ENCODE measurements at regions not wholly inside any gene's neighbourhood (a gene's known extent, or its start where the extent isn't known, plus 50 kb on each side); places are given as distances from the start of the nearest gene placed in this dataset.

- TF ChIP-seq RB1 (IDR thresholded peaks at IDR 0.05; ENCODE audit: low read depth): no peak
- 0 out of 2 replicates have a peak, but pooled peaks have one; percentile 25 for TF ChIP-seq SMAD4 (CRISPR knock-in tag; conservative IDR thresholded peaks at IDR 0.05)
- TF ChIP-seq KDM1A (IDR thresholded peaks at IDR 0.05): peak in 1 of 2 experiments; percentile 7; a peak in 1 of 4 replicates
- TF ChIP-seq ELF1 (tag; IDR thresholded peaks at IDR 0.05): peak; percentile 71; the same call in 1 of the 2 replicates
- no peak for TF ChIP-seq CBX2 (IDR thresholded peaks at IDR 0.05; ENCODE audit: insufficient read depth, low read length, poor library complexity, severe bottlenecking)
- peak; percentile 93 for TF ChIP-seq NFE2 (IDR thresholded peaks at IDR 0.05; ENCODE audit: low read depth)
- TF ChIP-seq ZNF395 (CRISPR knock-in tag; IDR thresholded peaks at IDR 0.05): peak; percentile 16; the same call in 1 of the 2 replicates
- peak; percentile 70 for TF ChIP-seq KDM5B (IDR thresholded peaks at IDR 0.05; ENCODE audit: insufficient replicate concordance, low read depth, low read length)
- peak; percentile 67 for TF ChIP-seq CREM (IDR thresholded peaks at IDR 0.05; ENCODE audit: low read depth)
- TF ChIP-seq LCOR (CRISPR knock-in tag; IDR thresholded peaks at IDR 0.05): peak; percentile 70; the same call in 1 of the 2 replicates
- TF ChIP-seq NCOR1 (IDR thresholded peaks at IDR 0.05): peak; percentile 56
- peak; percentile 42 to 60; a peak in 3 of 4 replicates for TF ChIP-seq NRF1 (conservative IDR thresholded peaks at IDR 0.05 in 1 of 2, IDR thresholded peaks at IDR 0.05 in 1 of 2)
These were observed 51.3 kb upstream of the PPP2R5C start (continued) for GRCh38 chr14:101709962-101710931.

Measured in K562 (cell line).